Breast epithelium (tissue), 3 donors: ENCODE measurements at regions not wholly inside any gene's neighbourhood (a gene's known extent, or its start where the extent isn't known, plus 50 kb on each side); places are given as distances from the start of the nearest gene placed in this dataset.

ENCODE experiments used
- POLR2A ChIP-seq: fragments of 450-650 bp; IDR thresholded peaks from one replicate; pipeline ENCODE4 v1.6.1; 2016; ENCODE audit warnings: antibody characterized with exemption, mild to moderate bottlenecking, moderate library complexity
- POLR2AphosphoS5 ChIP-seq, 3 donors: sonication (generic); formaldehyde crosslinking; IDR thresholded peaks; one replicate each; pipeline ENCODE4 v1.6.1; 2017; ENCODE audit warnings: antibody characterized with exemption in 3 of 3
- TF ChIP-seq, protein P1 (sequence below), 3 donors: fragments of 450-650 bp; IDR thresholded peaks; one replicate each; pipeline ENCODE4 v1.5.1; 2016 to 2017; ENCODE audit warnings: antibody characterized with exemption in 3 of 3, mild to moderate bottlenecking in 3 of 3, moderate library complexity in 3 of 3

DNA sequence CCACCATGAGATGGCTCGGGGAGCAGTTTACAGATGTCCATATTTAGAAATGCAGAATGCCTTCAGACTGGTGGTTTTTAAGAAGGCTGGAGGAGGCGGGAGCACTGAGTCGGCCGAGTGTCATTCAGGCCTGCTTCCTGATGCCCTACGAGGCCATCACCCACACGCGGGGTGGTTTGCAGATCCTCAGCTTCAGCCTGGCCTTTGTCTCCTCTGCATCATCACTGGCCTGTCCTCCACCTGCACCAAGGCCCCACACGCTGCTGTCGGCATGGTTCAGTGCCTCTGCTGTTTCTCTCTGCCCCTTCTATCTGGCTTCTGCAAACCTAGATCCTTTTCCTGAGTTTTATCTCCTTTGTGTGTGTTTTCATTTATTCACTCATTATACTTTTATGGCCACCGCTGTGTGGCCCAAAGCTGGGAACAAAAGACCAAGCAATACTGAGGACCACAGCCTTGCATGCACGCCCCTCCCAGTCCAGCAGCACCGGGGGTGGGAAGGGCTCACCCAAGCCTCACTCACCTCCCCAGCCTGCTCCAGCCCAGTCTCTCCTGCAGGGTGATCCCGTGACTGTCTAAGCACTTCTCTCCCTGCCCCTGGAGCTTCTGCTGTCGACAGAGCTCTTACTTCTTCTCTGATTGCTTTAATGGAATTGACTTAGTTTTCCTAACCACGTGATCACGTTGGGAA is 240.8 kb downstream of the TEX29 start:
- TF ChIP-seq, protein P1, sequence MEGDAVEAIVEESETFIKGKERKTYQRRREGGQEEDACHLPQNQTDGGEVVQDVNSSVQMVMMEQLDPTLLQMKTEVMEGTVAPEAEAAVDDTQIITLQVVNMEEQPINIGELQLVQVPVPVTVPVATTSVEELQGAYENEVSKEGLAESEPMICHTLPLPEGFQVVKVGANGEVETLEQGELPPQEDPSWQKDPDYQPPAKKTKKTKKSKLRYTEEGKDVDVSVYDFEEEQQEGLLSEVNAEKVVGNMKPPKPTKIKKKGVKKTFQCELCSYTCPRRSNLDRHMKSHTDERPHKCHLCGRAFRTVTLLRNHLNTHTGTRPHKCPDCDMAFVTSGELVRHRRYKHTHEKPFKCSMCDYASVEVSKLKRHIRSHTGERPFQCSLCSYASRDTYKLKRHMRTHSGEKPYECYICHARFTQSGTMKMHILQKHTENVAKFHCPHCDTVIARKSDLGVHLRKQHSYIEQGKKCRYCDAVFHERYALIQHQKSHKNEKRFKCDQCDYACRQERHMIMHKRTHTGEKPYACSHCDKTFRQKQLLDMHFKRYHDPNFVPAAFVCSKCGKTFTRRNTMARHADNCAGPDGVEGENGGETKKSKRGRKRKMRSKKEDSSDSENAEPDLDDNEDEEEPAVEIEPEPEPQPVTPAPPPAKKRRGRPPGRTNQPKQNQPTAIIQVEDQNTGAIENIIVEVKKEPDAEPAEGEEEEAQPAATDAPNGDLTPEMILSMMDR (IDR thresholded peaks at IDR 0.05): no peak
- TF ChIP-seq POLR2A: no peak
- no peak for TF ChIP-seq POLR2AphosphoS5 (IDR thresholded peaks at IDR 0.05)
